Stimulated activated CD4-positive, alpha-beta T cell treated with anti-CD3 and anti-CD28 coated beads, Interleukin-1b, Interleukin-23, amount 100 ng/mL, for 24 hours (primary cell): ENCODE measurements at regions not wholly inside any gene's neighbourhood (a gene's known extent, or its start where the extent isn't known, plus 50 kb on each side); places are given as distances from the start of the nearest gene placed in this dataset.
A peak's percentile ranks its signal among the peaks of the same experiment; 100 is the strongest.
"Not testable (repeated sequence)": the region's sequence is repeated elsewhere in the genome, so short reads cannot be mapped to it uniquely, and the experiment has no call there.

Experiments
- DNase-seq, 4 experiments: peaks; one replicate each; pipeline ENCODE4 v3.0.0-alpha.2; 2020; ENCODE audit warnings: low read depth in 4 of 4, low spot score in 1 of 4

DNA sequence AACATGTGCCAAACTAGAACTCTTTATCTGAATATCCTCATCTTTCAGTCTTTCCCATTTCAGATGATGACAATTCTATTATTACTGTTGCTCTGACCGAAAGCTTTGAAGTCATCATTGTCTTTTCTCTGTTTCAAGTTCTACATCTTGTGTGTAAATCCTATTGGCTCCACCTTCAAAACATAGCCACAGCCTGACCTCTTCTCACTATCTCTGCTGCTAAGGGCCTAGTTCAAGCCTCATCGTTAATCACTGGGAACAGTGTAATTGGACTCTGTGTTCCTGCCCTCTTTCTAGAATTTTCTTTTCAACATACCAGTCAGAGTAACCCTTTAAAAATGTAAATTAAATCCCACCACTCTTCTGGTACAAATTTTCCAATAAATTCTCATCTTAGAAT is 105.1 kb downstream of the OXSM start:
- no peak for DNase-seq

DNA sequence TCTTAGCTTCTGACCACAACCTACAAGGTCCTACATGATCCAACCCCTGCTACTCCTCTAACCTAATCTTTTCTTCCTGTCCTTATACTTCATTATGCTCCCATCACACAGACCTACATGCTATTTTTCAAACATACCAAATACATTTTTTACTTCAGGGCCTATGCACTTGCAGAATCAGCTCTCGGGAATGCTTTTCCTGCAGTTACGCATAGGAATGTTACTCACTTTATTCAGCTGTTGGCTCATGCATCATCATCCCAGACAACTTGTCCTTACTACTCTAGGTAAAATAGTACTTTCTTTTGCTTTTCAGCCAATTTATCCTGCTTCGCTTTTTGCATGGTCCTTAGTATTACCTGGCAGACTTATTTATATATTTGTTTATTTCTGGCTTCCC is 105.6 kb downstream of the OXSM start:
- DNase-seq: no peak

DNA sequence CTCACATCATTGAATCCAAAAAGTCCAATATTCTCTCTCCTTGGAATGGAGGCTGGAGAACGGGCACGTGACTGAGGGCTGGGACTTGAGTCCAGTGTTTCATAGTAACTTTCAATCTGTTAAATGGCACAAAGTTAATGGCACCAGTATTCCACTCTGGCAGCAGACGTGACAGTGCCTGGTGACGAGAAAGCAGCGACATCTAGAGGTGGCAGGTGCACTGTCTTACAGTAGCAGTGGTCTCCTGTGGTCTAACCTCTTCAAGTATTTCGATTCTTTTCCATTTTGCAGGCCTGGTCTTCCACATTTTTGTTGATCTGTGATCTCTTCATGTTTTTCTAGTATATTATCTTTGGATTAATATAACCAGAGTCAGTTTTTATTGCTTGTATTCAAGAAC is 107.1 kb downstream of the OXSM start:
- DNase-seq: no peak

DNA sequence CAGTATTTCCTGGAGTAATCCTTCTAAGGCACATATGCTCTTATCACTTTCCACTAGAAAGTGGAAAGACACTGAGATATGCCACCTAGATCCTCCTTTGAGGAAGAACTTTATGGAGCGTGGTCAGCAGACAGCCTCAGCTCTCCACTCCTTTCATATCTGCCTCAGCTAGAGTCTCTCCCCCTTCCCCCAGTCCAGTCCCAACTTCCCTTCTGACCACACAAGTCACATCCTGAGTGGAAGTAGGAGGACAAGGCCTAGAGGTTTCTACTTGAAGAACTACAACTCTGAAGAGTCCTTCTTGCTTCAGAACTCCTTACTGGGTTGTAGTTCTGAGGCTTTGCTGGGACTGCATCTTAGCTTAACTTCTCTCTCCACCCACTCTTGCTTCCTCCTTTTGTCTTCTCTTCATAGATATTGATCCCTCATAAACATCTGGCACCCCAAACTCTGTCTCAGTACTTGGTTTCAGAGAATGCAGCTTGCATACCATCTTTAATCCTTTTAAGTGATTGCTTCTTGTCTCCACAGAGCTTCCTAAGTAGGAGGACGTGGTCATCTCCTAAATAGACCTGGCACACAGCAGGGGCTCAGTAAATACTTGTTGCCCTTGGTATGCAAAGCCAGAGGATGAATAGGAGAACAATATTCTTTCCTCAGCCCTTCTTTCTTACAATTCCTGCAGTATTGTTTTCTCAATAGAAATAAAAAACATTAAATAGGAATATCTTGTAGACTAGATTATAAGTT is 109.6 kb downstream of the OXSM start:
- no peak for DNase-seq

DNA sequence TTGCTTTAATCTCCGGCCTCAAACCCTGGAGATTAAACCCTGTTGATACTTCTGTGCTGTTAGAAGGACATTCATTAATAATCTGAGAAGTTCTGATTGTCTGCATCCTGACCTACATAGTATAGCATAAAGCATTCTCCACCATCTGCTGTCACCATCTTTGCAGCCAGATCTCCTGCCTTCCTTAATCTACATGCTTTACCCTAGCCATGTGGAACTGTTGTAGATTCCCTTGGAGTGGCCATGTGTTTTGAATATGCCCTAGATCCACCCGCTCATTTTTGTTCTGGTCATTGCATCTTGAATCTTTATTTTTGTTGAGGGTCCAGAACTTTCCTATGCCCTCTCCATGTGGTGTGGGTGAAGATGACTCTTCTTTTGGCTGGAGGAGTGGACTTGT is 110.3 kb downstream of the OXSM start:
- DNase-seq: no peak

DNA sequence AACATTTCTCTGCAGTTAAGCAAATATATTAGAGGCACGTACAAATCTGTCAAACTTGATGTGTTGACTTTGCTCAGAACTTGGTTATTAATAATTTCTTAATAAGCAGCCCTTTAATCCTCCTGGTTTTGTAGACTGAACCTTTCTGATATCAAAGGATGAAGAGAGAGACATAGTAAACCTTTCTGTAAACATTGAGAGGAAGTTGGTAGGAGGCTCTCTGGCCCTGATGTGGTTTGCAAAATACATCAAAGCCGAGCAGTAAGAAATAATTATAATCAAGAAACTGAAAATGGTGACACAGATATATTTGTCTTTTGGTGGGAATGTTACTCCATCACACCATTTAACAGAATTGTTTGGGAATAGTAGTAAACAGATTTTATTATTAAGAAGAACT is 111.9 kb downstream of the OXSM start:
- no peak for DNase-seq

DNA sequence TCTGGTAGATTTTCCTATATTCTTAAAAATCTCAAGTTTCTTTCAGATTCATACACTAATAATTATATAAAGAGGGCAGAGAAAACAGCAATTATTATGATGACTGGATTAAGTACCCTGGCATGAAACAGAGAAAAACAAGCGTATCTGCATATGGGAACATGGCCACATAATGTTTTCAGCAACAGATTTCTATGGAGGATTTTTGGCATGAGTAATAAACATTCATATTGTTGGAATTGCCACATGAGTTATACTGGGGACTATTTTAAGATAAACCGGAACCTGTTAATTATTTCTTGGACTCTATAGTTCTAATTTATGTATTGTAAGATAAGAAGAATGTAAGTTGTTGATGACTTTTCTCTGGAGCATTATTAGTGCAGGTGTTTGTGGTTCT is 112.7 kb downstream of the OXSM start:
- DNase-seq: no peak

DNA sequence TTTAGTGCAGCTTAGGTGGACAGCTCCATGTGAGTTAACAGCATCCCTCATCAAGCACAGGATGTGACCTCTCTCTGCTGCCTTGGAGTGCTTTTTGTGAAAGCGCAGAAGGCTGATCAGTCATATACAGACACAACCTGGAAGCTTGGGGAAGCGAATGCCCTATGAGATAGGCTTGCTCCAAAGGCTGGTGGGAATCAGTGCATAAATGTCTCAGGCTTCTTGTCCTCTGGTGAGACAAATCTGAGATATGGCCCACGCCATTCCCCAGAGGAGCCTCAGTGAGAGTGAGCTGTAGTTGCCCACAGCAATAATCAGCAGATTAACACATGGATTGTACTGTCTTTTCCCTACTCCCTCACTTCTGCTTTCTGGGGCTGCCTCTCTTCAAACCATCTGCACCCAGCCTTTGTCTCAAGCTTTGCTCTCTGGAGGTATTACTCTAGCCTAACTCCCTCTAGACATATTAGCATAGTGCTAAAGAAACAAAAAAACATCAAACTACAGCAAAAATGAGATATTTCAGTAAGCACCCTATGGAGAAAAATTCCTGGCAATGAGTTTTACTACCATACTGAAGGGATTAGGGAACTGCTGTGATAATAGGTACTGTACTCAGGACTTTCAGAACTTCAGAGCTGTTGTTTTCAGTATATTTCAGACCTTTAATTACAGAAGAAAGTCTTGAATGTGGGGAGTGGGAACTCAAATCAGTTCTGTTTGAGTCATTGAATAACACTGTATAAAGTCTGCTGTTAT is 113.7 kb downstream of the OXSM start:
- no peak for DNase-seq

DNA sequence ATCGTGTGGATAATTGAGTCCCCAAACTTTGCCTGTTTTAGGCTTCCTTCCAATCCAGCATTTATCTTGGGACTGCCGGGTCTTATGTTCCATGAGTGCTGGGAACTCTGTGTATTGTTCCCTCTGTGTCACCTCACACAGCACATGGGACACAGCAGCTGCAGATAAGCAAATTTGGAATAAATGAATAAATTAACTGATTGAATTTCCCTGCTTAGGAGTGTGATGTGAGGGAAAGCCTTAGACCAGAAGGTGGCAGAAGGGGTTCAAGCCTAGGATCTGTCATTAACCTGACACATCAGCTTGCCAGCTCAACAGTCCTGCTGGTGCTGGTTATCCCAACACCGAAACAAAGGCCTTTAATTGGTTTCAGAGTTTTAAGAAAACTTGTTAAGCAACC is 114.3 kb downstream of the OXSM start:
- DNase-seq: no peak

DNA sequence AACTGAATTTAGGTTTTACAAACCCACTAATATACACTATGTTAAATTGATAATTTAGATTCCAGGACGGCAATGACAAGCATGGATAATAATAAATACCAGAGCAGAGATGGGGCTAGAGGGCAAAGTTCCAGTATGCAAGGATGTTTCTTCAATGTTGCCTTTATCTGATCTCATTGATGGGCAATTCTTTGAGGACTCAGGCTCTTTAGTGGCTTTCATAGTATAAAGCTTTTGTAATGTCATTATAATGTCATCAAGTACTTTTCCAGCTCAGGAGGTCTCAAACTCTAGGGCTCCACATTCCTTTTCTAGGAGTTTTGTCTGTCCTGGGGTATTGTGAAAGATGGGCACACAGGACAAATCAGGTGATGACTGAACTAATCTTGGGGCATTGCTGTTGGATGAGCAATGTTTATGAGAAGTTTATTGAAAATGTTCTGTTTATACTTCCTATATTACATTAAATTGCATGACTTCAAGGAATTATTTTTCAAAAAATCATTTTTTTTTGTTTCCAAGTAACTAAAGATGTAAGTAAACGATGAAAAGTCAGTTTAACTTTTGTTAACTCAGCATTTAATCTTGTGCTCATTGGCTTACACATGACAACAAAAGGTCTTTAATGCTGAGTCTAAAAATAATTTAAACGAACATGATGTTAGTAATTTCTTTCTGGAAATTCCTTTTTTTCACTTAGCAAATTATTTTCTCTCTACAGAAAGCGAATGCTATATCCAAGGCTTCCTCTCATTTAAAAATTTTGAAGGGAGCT is 116.4 kb downstream of the OXSM start:
- no peak for DNase-seq

DNA sequence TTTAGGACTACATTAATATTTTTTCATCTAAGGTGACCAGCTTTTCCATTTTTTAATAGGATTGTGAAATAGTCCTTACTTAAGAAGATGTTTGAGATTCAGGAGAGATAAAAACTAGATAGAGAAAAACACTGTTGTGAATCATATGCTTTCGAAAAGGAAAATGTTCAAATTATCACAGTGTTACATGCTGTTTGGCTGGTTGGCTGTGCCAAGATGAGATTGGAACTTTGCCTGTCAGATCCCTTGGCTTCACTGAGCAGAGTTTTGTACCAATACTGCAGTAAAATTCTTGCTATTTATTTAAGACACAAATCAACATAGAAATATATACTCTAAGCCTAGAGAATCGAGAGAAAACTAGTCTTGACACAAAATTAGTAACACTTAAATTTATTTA is 117.2 kb downstream of the OXSM start:
- no peak for DNase-seq

DNA sequence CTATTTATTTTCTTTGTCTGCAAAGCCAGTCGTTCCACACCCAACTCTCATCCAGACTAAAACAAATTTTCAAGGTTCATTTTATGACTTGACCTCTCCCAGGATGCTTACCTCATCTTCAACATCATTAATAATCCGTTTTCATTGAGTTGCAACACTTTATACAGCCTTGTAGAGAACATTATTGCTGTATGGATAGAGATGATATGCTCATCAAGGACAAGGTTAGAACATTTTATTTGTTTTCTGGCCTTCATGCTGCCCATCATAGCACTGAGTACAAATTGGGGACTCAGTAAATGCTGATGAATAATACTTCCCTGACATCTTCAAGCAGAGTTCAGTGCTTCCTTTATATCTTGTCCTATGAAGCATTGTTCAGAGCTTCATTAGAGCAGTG is 120.2 kb downstream of the OXSM start:
- no peak for DNase-seq

DNA sequence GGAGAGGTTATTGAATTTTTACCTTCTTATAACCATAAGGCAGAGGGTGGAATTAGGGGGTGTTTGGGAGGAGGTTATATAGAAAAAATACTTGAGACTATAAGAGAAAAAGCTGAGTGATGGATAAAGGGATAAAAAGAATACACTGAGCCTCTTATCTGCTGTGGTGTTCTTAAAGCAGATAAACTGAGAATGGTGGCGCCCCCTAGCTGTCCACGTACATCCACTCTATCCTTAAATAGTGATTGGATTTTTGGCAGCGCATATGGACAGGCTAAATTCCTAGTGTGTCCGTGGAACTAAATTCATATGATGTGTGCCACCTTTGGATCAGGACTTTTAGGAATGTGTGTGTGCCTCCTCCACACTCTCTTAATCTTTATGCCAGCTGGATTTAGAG is 121.1 kb downstream of the OXSM start:
- DNase-seq: peak in 3 of 4 experiments; percentile 14 to 36 (median 20)

DNA sequence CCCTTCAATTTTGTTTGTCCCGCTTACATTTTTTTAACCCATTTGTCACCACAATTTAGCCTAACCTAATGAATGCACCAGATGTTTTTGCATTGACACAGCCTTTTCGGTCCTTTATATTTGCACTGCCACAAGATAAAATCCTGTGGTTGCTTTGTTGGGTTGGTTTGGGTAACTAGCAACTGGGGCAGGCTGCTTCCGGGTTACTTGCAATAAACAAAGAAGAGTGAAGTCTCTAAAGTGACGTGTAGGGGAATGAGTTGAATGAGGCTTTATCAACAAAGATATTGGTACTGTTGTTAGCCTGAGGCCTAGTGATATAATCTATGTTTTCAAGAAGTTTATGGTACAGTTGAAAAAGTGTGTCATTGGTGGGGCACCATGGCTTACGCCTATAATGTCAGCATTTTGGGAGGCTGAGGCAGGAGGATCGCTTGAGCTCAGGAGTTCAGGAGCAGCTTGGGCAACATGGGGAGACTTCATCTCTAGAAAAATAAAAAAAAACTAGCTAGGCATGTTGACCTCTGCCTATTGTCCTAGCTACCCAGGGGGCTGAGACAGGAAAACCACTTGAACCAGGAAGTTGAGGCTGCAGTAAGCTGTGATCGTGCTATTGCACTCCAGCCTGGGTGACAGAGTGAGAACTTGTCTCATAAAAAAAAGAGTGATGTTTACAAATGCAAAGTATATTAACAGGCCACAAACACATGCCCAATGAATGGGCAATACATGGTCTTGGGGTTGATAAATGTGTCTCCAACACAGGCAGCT is 121.8 kb downstream of the OXSM start:
- DNase-seq: no peak

DNA sequence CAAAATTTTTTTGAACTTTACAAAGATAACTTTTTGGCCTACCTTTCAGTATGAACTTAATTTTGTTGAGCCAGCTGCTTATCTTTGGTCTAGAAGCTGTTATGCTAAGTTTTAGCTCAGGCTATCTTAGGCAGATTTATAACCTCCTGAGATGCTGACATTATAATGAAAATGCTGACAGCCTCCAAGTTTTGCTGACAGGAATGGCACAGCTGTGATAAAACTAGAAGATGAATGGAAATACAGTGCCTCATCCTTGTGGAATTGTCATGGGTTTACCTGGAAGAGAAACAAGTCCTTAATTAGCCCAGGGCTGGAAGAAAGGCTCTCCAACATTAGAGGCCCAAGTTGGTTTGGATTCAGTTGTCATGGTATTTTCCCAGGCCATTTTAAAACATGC is 123.3 kb downstream of the OXSM start:
- DNase-seq: no peak

DNA sequence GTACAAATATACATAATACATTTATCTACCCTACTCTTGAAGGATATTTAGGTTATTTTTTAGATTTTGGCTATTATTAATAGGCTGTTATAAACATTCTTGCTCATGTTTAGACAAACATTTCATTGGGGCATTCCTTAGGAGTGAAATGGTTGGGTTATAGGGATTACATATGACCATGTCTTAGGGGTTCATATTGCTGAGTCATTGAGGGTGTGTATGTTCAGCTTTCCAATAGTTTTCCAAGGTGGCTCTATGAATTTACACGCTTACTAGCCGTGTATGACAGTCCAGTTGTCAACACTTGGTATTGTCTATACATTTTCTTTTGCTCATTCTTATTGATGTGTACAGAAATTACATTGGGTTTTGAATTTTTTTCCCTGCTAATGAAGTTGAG is 125.8 kb downstream of the OXSM start:
- DNase-seq: no peak

DNA sequence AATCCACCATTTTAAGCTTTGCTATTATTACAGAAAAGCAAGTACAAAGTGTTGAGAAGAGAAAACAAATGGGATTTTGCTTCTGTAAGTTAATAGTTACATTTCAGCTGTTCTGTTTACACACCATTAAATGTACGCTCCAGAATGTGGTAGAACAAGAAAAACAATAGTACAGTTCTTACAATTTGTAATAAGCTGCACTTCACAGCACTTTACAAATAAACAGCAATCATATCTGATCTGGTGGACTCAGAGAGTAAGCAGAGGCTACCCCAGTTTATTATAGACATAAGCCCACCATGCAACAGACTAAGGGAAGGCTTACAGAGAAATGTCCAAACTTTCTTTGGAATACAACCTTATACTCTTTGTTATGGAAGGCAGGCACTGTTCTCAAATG is 126.4 kb downstream of the OXSM start:
- DNase-seq: no peak

DNA sequence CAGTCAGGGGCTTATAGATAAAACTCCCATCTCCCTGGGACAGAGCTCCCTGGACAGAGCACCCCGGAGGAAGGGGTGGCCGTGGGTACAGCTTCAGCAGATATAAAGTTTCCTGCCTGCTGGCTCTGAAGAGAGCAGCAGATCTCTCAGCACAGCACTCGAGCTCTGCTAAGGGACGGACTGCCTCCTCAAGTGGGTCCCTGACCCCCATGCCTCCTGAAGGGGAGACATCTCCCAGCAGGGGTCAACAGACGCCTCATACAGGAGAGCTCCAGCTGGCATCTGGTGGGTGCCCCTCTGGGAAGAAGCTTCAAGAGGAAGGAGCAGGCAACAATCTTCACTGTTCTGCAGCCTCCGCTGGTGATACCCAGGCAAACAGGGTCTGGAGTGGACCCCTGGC is 142.1 kb downstream of the OXSM start:
- DNase-seq: not testable (repeated sequence)

DNA sequence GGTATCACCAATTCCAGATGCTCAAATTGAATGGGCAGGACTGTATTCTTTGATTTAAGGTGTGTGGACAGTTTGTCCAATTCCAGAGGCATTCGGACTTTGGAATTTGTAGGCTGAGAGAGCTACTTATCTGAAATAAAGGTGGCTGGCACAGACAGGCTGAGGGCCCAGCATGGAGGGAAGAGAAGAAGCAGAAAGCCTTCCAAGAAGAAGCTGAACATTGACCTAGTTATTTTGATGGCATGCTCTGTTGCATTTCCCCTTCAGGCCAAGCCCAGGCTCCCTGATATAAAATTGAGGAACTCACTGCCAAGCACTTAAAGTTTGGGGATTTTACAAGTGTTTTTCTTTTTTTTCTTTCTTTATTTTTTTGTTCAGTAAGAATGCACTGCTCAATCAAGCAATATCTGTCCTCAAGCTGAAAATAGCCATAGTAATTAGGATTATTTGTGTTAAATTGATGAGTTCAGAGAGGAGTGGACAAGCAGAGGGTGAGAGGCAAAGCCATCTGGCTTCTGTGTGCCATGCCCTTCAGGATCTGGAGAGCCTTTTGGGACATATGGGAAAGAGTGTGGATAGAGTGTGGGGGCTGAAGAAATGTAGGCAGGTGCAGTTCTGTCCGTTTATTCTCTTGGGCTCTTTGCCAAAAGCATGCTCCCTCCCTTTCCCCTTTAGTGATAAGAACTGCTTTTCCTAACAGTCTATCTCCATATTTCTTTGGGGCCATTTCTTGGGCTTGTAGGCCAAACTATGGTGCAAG is 148.9 kb downstream of the OXSM start:
- DNase-seq: no peak

DNA sequence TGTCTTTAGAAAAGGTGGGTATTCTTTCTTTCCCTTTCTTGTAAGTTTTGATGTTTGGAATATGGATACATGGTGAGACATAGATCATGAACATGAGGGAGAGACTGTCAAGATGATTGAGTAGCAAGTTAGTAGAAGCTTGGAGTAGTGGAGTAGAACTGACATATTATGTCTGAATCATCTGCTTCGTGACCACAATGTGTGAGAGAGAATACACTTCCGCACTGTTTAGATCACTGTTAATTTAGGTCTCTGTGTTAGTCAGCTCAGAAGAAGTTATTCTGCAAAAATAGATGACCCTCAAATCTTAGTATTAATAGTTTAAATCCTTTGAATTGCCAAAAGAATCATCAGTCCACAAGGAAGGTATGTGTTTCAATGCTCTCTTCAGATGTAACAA is 151.0 kb downstream of the OXSM start:
- DNase-seq: no peak

DNA sequence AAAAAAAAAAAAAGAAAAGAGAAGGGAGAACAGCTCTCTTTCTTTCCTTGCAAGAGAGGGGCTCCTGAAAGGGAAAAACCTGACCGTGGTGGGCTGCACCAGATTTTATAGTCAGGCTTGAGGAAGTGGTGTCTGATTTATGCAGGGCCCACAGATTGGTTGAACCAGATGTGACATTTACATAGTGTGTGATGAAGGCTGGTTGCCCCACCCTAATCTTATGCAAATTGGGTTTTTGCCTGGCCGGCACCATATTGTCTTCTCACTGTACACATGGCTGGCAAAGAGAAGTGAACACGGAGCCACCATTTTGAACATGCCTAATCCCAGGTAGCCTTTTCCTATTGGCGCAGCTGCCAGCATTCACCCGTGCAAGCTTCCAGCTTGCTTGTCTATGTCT is 154.4 kb downstream of the OXSM start:
- DNase-seq: no peak
